GM12872 (cell line): ENCODE measurements at regions not wholly inside any gene's neighbourhood (a gene's known extent, or its start where the extent isn't known, plus 50 kb on each side); places are given as distances from the start of the nearest gene placed in this dataset.

Source experiments
- TF ChIP-seq, protein P1 (sequence below): IDR thresholded peaks from 3 replicates; pipeline ENCODE4 v1.5.1; 2011; ENCODE audit warnings: low read depth, mild to moderate bottlenecking, low read length, moderate library complexity; ENCODE audit not compliant: insufficient read depth

- TF ChIP-seq, protein P1, sequence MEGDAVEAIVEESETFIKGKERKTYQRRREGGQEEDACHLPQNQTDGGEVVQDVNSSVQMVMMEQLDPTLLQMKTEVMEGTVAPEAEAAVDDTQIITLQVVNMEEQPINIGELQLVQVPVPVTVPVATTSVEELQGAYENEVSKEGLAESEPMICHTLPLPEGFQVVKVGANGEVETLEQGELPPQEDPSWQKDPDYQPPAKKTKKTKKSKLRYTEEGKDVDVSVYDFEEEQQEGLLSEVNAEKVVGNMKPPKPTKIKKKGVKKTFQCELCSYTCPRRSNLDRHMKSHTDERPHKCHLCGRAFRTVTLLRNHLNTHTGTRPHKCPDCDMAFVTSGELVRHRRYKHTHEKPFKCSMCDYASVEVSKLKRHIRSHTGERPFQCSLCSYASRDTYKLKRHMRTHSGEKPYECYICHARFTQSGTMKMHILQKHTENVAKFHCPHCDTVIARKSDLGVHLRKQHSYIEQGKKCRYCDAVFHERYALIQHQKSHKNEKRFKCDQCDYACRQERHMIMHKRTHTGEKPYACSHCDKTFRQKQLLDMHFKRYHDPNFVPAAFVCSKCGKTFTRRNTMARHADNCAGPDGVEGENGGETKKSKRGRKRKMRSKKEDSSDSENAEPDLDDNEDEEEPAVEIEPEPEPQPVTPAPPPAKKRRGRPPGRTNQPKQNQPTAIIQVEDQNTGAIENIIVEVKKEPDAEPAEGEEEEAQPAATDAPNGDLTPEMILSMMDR, result no peak
These were observed 199.6 kb downstream of the BCL11B start for GRCh38 chr14:99072433-99072832.

DNA sequence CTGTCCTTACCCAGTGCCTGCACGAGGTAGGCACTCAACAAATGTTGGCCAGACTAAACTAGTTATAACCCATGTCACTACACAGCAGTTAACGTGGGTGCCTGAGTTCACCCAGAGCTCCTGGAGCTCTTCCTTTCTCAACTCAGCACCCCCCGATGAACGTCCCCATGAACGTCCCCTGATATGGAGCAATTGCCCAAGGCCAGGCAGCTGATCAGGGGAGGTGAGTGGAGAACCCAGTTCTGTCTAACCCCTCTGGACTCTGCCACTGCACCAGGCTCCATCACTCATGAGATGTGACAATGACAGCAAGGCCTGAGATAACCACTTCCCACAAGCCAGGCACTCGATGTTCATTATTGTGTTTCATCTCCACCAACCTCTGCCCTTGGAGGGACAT lies 199.0 kb downstream of the BCL11B start:
- TF ChIP-seq, protein P1, result no peak

DNA sequence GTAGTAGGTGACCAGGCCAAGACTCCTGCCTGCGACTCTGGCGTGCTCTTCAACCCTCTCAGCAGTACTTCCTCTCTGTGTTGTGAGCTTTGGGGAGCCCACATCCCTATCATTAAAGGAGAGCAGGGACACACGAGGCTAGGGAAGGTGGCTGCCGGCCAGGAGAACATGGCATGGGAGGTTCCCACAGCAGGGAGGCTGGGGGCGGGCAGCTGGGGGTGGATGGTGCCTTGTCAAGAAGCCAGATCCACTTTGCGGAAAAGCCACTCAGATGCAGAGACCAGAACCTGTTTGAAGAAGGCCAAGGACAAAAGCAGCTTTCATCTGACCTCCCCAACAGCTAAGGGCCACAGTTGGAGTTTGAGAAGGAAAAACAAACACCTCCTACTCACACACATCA lies 198.6 kb downstream of the BCL11B start:
- TF ChIP-seq, protein P1, result no peak

GRCh38 chr14:99075061-99075460 lies 196.9 kb downstream of the BCL11B start:
- TF ChIP-seq, protein P1, result no peak

GRCh38 chr14:99075771-99076375 lies 196.1 kb downstream of the BCL11B start:
- TF ChIP-seq, protein P1, result no peak

DNA sequence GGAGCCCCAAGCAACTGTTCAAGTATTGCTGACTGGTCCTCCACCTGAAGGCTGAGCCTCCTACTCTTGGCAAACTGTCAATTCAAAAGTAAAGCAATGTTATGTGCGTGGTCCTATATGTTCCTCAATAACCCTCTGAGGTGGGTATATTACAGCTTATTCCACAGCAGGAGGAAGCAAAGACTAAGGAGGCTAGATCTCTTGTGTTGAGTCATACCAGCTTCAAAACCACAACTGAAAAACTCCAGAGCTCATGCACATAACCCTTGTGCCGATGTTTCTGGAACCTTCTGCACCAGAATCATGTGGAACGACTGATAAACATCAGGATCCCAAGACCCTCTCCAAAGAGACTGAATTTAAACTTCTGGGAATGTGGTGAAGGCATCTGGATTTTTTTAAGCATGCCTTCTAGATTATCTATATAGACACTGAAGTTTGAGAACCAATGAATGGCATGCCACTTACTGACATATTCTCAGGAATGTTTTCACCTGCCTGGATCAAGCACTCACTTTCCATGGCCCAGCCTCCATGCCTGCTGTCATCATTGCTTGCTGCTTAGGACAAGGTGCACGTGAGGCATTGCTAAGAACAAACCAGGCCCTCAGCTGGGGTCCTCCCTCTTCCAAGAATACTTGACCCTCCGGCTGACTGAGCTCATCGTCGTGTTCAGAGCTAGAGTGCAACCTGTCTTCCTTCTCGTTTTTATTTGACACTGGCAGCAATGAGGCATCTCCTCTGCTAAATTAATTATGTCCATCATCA lies 194.7 kb downstream of the BCL11B start:
- TF ChIP-seq, protein P1, result no peak

DNA sequence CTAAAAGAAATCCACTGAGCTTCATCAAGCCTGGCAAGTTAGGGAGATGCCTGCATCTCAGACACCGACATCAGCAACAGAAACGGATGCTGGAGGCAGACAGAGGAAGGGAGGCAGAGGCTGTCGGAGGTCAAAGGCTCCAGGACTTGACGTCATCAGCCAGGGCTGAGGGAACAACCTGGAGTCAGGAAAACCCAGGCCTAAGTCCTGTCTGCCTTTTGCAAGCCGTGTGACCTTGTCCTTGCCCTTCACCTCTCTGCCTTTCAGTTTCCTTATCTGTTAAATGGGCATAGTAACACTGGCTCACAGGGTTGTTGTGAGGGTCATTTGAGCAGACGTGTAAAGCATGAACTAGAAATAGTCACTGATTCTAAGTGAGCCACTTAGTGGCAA lies 194.2 kb downstream of the BCL11B start:
- TF ChIP-seq, protein P1, result no peak
